ENCODE measurements at regions not wholly inside any gene's neighbourhood (a gene's known extent, or its start where the extent isn't known, plus 50 kb on each side); places are given as distances from the start of the nearest gene placed in this dataset.

- no peak for TF ChIP-seq YY1 (IDR thresholded peaks at IDR 0.05)
- TF ChIP-seq CTCF (IDR thresholded peaks at IDR 0.05; ENCODE audit: low read depth, low read length, missing input control): no peak
- TF ChIP-seq FOXA1 (IDR thresholded peaks at IDR 0.05): no peak
Measured at GRCh38 chr5:103657301-103657700, 94.7 kb upstream of the NUDT12 start.

Measured in liver (tissue), 2 donors.